K562 (cell line): ENCODE measurements at regions not wholly inside any gene's neighbourhood (a gene's known extent, or its start where the extent isn't known, plus 50 kb on each side); places are given as distances from the start of the nearest gene placed in this dataset.

Source experiments
- CTCF ChIP-seq, 3 experiments: IDR thresholded peaks in 2 of 3; conservative IDR thresholded peaks in 1 of 3; 2 replicates each; pipeline ENCODE4 v1.5.1; 2011 to 2012; ENCODE audit warnings: low read length in 3 of 3, mild to moderate bottlenecking in 3 of 3, control low read depth in 2 of 3, improper control_type of control experiment in 1 of 3, inconsistent platforms in 1 of 3, low read depth in 1 of 3, mixed read lengths in 1 of 3, moderate library complexity in 1 of 3; ENCODE audit not compliant: insufficient read depth in 2 of 3
- EHMT2 ChIP-seq: fragments of 450-650 bp; IDR thresholded peaks from 2 replicates; pipeline ENCODE4 v1.6.1; 2018; ENCODE audit warnings: antibody characterized with exemption
- ESRRA ChIP-seq: fragments of 450-650 bp; IDR thresholded peaks from 2 replicates; pipeline ENCODE4 v1.6.1; 2014; ENCODE audit warnings: low read depth, mild to moderate bottlenecking, moderate library complexity, borderline replicate concordance
- FOS ChIP-seq: IDR thresholded peaks from 3 replicates; pipeline ENCODE4 v1.6.1; 2011; ENCODE audit not compliant: insufficient read length; ENCODE audit errors: extremely low read depth
- MAX ChIP-seq: sonication (generic); formaldehyde crosslinking; IDR thresholded peaks from 2 replicates; pipeline ENCODE4 v1.9.0; 2022; ENCODE audit warnings: mild to moderate bottlenecking, missing genetic modification reagents
- MLLT1 ChIP-seq, 2 experiments: fragments of 450-650 bp; IDR thresholded peaks; 2 replicates each; pipeline ENCODE4 v1.6.1; 2016
- NR1H2 ChIP-seq: sonication (generic); formaldehyde crosslinking; IDR thresholded peaks from 2 replicates; pipeline ENCODE4 v1.4.0; 2020; ENCODE audit warnings: mild to moderate bottlenecking, missing genetic modification reagents
- PRPF4 ChIP-seq: fragments of 200-400 bp; formaldehyde crosslinking; IDR thresholded peaks from one replicate; pipeline ENCODE4 v1.6.1; 2017; ENCODE audit warnings: low read length, low read depth, mild to moderate bottlenecking; ENCODE audit not compliant: insufficient read depth, poor library complexity, severe bottlenecking
- RBM22 ChIP-seq: fragments of 200-400 bp; formaldehyde crosslinking; IDR thresholded peaks from 2 replicates; pipeline ENCODE4 v1.6.1; 2018; ENCODE audit warnings: low read length, low read depth; ENCODE audit not compliant: poor library complexity, severe bottlenecking
- REST ChIP-seq, 2 experiments: fragments of 450-650 bp; formaldehyde crosslinking in 1 of 2; IDR thresholded peaks; 2 replicates each; pipeline versions ENCODE4 v1.4.0 to v1.6.1; 2014 to 2020; ENCODE audit warnings: mild to moderate bottlenecking in 2 of 2, borderline replicate concordance in 1 of 2, low read depth in 1 of 2
- SREBF2 ChIP-seq: sonication (generic); formaldehyde crosslinking; IDR thresholded peaks from 2 replicates; pipeline ENCODE4 v1.4.0; 2020; ENCODE audit warnings: mild to moderate bottlenecking, missing genetic modification reagents
- ZFP36 ChIP-seq: fragments of 150-350 bp; IDR thresholded peaks from 2 replicates; pipeline ENCODE4 v1.6.1; 2018; ENCODE audit warnings: low read length, low read depth; ENCODE audit not compliant: partially characterized antibody
- ZNF280B ChIP-seq: fragments of 250-450 bp; sonication (Bioruptor Pico); IDR thresholded peaks from 2 replicates; pipeline ENCODE4 v1.5.1; 2021; ENCODE audit warnings: mild to moderate bottlenecking

- no peak for TF ChIP-seq RBM22
- no peak for TF ChIP-seq CTCF (IDR thresholded peaks at IDR 0.05 in 2 of 3, conservative IDR thresholded peaks at IDR 0.05 in 1 of 3; ENCODE audit: insufficient read depth in 2 of 3, low read depth in 1 of 3, low read length in 3 of 3)
- no peak for TF ChIP-seq NR1H2 (CRISPR knock-in tag)
- TF ChIP-seq MLLT1 (IDR thresholded peaks at IDR 0.05) = no peak
- TF ChIP-seq ZFP36 = no peak
- no peak for TF ChIP-seq SREBF2 (CRISPR knock-in tag)
- TF ChIP-seq ESRRA = no peak
- no peak for TF ChIP-seq MAX (CRISPR knock-in tag)
- TF ChIP-seq EHMT2 = no peak
- TF ChIP-seq FOS = no peak
- no peak for TF ChIP-seq ZNF280B (CRISPR knock-in tag)
- TF ChIP-seq PRPF4 = no peak
- no peak for TF ChIP-seq REST (IDR thresholded peaks at IDR 0.05; ENCODE audit: borderline replicate concordance)
- no peak for TF ChIP-seq REST (CRISPR knock-in tag; IDR thresholded peaks at IDR 0.05; ENCODE audit: low read depth)
Observed at GRCh38 chr7:84674236-84674913, 479.8 kb upstream of the SEMA3A start.
